Skin of body (tissue), 1 donor: ENCODE measurements at regions not wholly inside any gene's neighbourhood (a gene's known extent, or its start where the extent isn't known, plus 50 kb on each side); places are given as distances from the start of the nearest gene placed in this dataset.
"Not testable (repeated sequence)": the region's sequence is repeated elsewhere in the genome, so short reads cannot be mapped to it uniquely, and the experiment has no call there.

Experiments used
- DNase-seq: peaks from one replicate; lab custom pipeline; 2025; lab: John Stamatoyannopoulos, UW

- DNase-seq, result no peak
Observed at GRCh38 chr10:108375691-108376090, 1211.2 kb upstream of the SORCS1 start.

- DNase-seq, result no peak
Observed at GRCh38 chr10:108374991-108375390, 1210.5 kb upstream of the SORCS1 start.

- no peak for DNase-seq
Observed at GRCh38 chr10:108365541-108365940, 1201.0 kb upstream of the SORCS1 start.

GRCh38 chr10:108363576-108363975 lies 1199.1 kb upstream of the SORCS1 start:
- no peak for DNase-seq

- no peak for DNase-seq
Observed at GRCh38 chr10:108362961-108363360, 1198.5 kb upstream of the SORCS1 start.

- DNase-seq, result no peak
Observed at GRCh38 chr10:108362296-108362695, 1197.8 kb upstream of the SORCS1 start.

GRCh38 chr10:108360187-108360586 lies 1195.7 kb upstream of the SORCS1 start:
- no peak for DNase-seq

- no peak for DNase-seq
Observed at GRCh38 chr10:108358912-108359311, 1194.4 kb upstream of the SORCS1 start.

DNA sequence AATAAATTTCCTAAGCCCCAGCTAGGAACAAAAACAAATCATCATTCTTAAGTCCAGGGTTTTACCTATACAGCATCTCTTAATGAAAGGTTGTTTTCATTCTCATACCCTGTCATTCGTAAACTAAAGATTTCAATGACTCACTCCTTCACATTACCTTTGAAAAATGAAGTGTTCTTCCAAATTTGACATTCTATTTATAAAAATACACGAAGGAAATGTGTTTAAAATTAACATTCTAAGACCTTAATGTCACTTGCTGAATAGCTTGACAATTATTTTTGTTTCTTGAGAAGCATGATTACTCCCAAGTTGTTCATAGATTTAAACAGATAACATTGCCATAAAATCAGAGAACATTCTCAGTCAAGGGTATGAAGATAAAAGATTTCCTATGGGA lies 1188.3 kb upstream of the SORCS1 start:
- DNase-seq, result no peak

DNA sequence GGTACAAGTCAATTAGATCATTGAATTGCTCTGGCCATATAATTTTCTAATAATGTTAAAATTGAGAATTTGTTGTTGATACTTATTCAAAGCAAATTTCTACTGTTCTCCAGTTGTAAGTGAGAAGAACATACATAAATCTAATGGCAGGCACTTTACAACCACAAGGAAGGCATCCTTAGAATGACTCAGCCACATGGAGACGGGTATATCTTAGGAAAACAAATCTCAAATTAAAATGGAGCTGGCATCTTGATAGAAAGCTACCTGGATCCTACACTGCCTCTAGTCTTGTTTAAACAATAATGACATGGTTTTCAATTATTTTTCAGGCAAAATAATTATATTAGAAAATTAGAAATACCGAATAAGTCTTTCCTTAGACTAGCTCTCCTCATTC lies 1183.7 kb upstream of the SORCS1 start:
- no peak for DNase-seq

- DNase-seq, result no peak
Observed at GRCh38 chr10:108346066-108346465, 1181.6 kb upstream of the SORCS1 start.

DNA sequence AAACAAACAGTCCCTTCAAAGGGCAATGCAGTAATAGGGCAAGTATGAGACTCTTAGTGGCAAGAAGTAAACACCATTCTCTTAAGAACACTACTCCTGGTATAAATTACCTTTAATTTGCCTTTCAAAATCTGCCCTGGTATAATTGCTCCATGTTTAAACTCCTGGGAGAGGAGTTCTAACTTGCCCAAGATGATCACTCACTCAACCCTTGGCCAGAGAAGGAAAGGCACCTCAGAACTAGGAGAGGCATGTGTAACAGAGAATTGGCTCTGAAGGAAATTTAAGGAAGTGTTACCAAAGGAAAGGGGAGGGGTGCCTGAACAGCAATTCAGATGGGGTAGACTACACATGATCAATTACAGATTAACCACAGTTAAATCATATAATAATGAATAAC lies 1173.6 kb upstream of the SORCS1 start:
- DNase-seq, result no peak

GRCh38 chr10:108336836-108337235 lies 1172.3 kb upstream of the SORCS1 start:
- no peak for DNase-seq

GRCh38 chr10:108327706-108328105 lies 1163.2 kb upstream of the SORCS1 start:
- no peak for DNase-seq

- DNase-seq, result no peak
Observed at GRCh38 chr10:108323274-108323798, 1158.8 kb upstream of the SORCS1 start.

DNA sequence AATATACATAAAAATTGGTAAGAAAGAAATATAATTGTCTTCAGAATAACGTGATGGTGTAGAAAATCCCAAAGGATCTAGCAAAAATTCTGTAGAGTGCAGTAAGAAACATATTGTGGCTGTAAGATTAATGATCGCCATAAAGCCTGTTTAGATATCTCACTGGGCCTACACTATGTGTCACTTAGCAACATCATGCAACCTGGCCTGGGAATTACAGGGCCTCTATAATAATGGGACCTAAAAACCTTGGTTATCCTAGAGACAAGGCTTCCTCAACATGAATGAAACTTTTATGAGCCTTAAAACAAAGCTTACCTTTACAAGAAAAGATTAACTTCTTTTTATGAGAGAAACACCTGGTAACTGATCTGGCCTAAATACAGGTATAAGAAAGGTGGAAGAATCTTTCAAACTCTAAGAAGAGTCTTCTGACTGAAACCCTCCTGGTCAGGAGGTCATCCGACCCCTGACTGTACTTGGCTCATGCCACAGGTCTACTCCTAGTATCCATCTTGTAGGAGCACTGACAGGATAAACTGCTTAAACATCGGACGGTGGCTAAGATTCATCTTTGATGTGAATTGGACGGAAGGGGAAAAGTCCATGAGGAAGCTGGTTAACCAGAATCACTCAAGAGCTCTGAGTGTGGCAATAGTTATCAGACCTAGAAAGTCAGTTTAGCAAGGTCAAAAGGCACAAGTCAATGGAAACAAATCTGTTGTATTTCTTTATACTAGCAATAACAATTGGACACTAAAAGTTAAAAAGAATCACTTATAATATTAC lies 1155.1 kb upstream of the SORCS1 start:
- DNase-seq, result no peak

- not testable (repeated sequence) for DNase-seq
Observed at GRCh38 chr10:108315636-108316035, 1151.1 kb upstream of the SORCS1 start.

GRCh38 chr10:108307925-108308312 lies 1143.4 kb upstream of the SORCS1 start:
- no peak for DNase-seq

- DNase-seq, result no peak
Observed at GRCh38 chr10:108307250-108307924, 1142.9 kb upstream of the SORCS1 start.

DNA sequence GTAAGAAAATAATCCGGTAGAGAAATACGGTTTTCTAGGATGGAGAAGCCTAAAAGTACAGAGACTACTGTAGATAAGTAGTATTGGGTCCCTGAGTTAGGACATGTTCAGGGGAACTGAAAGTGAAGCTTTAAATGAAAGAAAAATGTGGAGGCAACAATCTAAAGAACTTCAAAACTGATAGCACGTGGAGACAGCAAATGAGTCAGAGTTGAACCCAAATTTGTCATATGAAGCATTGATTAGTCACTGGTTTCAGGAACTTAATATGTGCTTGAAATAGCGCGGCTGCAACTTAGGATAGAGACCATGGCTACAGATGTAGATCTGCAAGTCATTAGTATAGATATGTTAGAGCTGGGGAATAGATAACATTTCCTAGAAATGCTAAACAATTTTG lies 1138.6 kb upstream of the SORCS1 start:
- DNase-seq, result peak; percentile 39

DNA sequence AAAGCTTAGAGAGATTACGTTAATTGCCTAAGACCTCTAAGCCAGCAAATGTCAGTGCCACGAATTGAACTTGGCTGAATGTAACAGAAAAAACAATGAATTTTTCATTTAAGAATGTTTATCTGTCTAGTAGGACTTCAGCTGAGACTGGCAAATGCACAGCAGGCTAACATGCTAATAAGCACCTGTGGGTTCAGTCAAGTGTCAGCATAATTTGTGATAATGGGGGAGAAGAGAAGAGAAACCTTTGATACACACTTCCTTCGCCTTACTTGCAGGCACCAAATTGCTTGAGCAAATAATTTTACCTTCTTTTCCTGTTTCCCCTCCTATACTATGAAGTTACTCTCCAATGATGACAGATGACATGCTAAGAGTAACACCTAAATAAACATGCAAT lies 1136.5 kb upstream of the SORCS1 start:
- DNase-seq, result no peak

- DNase-seq, result no peak
Observed at GRCh38 chr10:108290823-108291222, 1126.3 kb upstream of the SORCS1 start.
